ENCODE measurements at regions not wholly inside any gene's neighbourhood (a gene's known extent, or its start where the extent isn't known, plus 50 kb on each side); places are given as distances from the start of the nearest gene placed in this dataset.

DNA sequence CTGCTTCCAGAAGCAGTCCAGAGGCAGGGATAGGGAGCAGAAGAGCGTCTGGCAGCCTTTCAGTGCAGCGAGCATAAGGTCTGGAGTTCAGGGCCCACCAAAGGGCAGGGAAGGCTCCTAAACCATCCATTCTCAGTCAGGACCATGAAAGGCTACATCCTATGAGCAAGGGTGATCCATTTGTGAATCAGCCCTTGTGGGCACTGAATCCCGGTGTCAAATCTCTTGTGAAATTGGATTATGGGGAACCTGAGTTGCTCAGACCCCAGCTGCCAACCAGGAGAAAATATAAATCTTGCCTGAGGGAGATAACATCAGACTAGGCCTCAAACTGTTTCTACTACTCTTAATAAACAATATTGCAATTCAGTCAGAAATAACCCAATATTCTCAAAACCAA, 204.4 kb downstream of the SYK start:
- TF ChIP-seq CTCF (IDR thresholded peaks at IDR 0.05; ENCODE audit: low read depth, low read length, poor library complexity, severe bottlenecking) (no peak), EZH2phosphoT487 (IDR thresholded peaks at IDR 0.05; ENCODE audit: borderline replicate concordance, low read length) (no peak)

All from DOHH2 (cell line).